SK-N-SH (cell line): ENCODE measurements at regions not wholly inside any gene's neighbourhood (a gene's known extent, or its start where the extent isn't known, plus 50 kb on each side); places are given as distances from the start of the nearest gene placed in this dataset.

Experiments
- EP300 ChIP-seq, 2 experiments: IDR thresholded peaks; 2 replicates each; pipeline versions ENCODE4 v1.4.0 to v1.6.1; 2012; ENCODE audit warnings: borderline replicate concordance in 1 of 2, low read depth in 1 of 2, low read length in 1 of 2
- EZH2phosphoT487 ChIP-seq: fragments of 200-600 bp; sonication (generic); IDR thresholded peaks from 2 replicates; pipeline ENCODE4 v1.6.1; 2017; ENCODE audit warnings: low read depth, mixed run types, mild to moderate bottlenecking, antibody characterized with exemption, moderate library complexity, borderline replicate concordance
- RFX5 ChIP-seq: IDR thresholded peaks from 2 replicates; pipeline ENCODE4 v1.6.1; 2012; ENCODE audit warnings: mild to moderate bottlenecking, improper control_type of control experiment, low read length
- SMC3 ChIP-seq: IDR thresholded peaks from 2 replicates; pipeline ENCODE4 v1.6.1; 2012; ENCODE audit warnings: low read depth, low read length, improper control_type of control experiment
- TF ChIP-seq, protein P1 (sequence below): fragments of 200-600 bp; sonication (generic); IDR thresholded peaks from 2 replicates; pipeline ENCODE4 v1.6.1; 2017; ENCODE audit warnings: antibody characterized with exemption, mild to moderate bottlenecking, moderate library complexity

DNA sequence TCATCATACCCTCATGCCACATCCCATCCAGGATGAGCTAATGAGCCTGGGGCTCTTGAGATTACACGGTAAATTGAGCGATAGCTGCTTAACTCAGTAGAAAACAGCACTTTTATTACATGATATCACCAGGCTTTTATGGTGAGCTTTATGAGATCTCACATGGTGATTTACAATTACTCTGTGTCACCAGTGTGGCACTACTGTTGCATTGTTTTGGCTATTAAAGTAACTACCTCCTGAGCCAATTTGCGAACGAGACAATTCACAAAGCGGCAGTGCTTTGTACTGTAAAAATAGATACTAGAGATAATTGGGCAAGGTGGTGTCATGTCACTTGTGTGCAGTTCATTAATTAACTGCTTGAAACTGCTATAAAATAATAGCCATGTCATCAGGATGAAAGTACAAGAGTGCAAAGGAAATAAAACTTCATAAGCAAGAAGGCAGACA is 767.7 kb upstream of the ADGRL2 start:
- TF ChIP-seq EZH2phosphoT487 (no peak), RFX5 (no peak), EP300 (IDR thresholded peaks at IDR 0.05; ENCODE audit: borderline replicate concordance in 1 of 2, low read depth in 1 of 2, low read length in 1 of 2) (no peak), SMC3 (no peak)
- TF ChIP-seq, protein P1, sequence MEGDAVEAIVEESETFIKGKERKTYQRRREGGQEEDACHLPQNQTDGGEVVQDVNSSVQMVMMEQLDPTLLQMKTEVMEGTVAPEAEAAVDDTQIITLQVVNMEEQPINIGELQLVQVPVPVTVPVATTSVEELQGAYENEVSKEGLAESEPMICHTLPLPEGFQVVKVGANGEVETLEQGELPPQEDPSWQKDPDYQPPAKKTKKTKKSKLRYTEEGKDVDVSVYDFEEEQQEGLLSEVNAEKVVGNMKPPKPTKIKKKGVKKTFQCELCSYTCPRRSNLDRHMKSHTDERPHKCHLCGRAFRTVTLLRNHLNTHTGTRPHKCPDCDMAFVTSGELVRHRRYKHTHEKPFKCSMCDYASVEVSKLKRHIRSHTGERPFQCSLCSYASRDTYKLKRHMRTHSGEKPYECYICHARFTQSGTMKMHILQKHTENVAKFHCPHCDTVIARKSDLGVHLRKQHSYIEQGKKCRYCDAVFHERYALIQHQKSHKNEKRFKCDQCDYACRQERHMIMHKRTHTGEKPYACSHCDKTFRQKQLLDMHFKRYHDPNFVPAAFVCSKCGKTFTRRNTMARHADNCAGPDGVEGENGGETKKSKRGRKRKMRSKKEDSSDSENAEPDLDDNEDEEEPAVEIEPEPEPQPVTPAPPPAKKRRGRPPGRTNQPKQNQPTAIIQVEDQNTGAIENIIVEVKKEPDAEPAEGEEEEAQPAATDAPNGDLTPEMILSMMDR, result no peak
